Activated CD4-positive, alpha-beta T cell treated with anti-CD3 and anti-CD28 coated beads, Interleukin-10, Interleukin-2, amounts not matched to agents 100 ng/mL and 50 ng/mL, durations not matched to agents 16 hours and 8 hours (primary cell): ENCODE measurements at regions not wholly inside any gene's neighbourhood (a gene's known extent, or its start where the extent isn't known, plus 50 kb on each side); places are given as distances from the start of the nearest gene placed in this dataset.
"Not testable (repeated sequence)": the region's sequence is repeated elsewhere in the genome, so short reads cannot be mapped to it uniquely, and the experiment has no call there.

Experiments used
- DNase-seq: peaks from one replicate; pipeline ENCODE4 v3.0.0-alpha.2; 2020

GRCh38 chr10:8283986-8284385 is 229.5 kb downstream of the GATA3 start:
- DNase-seq = no peak

DNA sequence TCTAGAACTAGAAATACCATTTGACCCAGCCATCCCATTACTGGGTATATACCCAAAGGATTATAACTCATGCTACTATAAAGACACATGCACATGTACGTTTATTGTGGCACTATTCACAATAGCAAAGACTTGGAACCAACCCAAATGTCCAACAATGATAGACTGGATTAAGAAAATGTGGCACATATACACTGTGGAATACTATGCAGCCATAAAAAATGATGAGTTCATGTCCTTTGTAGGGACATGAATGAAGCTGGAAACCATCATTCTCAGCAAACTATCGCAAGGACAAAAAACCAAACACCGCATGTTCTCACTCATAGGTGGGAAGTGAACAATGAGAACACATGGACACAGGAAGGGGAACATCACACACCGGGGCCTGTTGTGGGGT is 231.5 kb downstream of the GATA3 start:
- not testable (repeated sequence) for DNase-seq

- DNase-seq = no peak
Observed at GRCh38 chr10:8288600-8288999, 234.1 kb downstream of the GATA3 start.

DNA sequence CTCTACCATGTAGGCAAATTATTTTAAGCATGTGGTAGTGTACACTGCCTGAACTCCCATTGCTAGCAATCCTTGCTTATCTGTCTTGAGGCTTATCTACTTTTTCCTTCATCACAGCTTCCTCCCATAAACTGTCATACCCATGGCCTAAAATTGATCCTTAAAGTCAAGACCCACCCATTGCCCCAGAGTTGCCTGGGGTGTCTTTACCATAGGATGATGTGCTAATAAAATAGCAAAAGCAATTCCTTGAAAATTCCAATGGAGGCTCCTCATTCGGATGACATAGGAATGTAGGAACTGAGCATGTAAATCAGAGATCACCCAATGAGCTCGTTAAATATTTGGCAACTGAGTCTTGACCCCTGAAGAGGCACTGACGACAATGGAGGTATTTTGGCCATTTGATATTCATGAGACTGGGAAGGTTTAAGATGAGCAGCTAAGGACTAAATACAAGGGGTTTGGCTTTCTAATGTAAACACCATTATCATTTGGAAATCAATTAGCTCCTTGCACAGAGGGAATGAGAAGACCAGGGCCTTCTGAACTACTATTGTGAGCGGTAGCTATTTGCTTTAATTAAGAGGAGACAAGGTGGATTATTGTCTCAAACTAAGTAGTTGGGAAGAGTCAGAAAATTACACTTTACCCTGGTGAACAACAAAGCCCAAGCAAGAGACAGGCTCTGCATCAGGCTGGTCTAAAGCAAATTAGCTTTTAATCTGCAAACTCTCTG is 234.9 kb downstream of the GATA3 start:
- no peak for DNase-seq

DNA sequence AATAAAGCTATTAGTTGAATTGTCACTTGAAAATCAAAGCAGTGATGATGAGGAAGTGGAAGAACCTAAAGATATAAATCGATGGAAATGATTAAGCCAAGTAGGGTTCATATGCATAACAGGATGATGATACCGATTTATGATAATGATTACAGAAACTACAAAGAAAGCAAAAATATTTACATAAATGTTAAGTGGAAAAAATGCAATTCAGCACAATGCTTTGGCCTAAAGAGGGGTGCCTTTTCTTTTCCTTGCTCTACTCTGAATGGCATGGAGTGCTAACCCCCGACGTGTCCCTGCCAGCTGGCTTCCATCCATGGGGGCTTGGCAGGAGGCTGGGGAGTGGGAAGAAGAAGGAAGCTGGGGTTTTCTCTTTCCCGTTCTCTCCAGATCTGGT is 240.3 kb downstream of the GATA3 start:
- no peak for DNase-seq

- no peak for DNase-seq
Observed at GRCh38 chr10:8295311-8295710, 240.8 kb downstream of the GATA3 start.

- DNase-seq = no peak
Observed at GRCh38 chr10:8296090-8296733, 241.7 kb downstream of the GATA3 start.

DNA sequence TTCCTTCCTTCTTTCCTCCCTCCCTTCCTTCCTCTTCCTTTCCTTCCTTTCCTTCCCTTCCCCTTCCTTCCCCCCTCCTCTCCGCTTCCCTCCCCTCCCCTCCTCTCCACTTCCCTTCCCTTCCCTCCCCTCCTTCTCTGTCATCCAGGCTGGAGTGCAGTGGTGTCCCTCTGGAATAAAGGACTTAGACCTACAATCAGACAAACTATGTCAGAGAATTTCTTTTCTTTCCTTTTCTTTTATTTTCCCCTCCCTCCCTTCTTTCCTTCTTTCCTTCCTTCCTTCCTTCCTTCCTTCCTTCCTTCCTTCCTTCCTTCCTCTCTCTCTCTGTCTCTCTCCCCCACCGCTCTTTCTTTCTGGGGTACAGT is 242.2 kb downstream of the GATA3 start:
- DNase-seq = no peak

DNA sequence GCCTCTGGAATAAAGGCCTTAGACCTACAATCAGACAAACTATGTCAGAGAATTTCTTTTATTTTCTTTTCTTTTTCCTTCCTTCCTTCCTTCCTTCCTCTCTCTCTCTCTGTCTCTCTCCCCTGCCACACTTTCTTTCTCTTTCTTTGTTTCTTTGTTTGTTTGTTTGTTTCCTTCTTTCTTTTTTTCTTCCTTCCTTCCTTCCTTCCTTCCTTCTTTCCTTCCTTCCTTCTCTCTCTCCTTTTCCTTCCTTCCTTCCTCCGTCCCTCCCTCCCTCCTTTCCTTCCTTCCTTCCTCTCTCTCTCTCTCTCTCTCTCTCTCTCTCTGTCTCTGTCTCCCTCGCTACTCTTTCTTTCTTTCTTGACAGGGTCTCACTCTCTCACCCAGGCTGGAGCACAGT is 242.6 kb downstream of the GATA3 start:
- DNase-seq = no peak

DNA sequence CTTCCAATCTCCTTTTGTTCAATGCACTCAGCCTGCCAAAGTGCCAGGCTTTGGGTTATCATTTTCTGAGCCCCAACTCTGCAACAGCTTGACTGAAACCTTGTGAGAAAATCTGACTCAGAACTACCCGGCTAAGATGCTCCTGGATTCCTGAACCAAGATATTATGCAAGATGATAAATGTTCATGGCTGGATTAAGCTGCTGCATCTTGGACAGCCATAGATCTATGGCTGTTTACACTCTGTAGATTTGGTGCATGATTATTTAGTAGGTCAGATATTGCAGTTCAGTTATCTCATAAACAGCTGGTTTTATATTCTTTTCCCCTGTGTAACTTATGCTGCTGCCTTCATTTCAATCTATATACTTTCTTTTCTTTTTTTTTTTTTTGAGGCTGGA is 243.5 kb downstream of the GATA3 start:
- DNase-seq = no peak

DNA sequence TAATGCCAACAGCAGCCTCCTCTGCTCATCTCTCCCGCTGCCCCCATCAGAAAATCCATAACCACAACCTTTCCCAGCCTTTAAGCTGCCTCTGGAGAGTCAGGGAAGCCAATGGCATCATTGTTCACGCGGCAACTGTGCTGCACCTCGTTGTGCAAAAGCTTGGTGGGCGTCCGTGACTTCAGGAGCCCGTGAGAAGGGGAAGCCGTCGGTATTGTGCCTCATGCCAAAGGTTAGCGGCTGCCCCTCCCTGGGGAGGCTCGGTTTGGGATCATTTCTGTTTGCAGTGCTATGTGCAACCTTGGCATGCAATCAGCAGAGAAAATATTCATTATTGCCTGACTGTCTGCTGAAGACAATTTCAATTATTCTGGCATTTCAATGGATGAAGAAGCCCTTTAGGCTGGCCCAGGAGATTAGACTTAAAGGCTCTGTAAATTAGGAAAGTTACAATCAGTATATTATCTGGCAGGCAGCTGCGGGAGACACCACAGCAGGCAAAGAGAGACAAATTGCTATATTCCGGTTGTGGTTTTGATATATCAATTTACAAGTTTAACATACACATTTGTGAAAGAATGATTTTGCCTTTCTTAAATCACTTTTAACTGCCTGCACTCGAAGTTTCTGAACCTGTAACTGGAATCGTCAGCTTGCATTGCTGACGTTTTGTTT is 244.5 kb downstream of the GATA3 start:
- DNase-seq = no peak

GRCh38 chr10:8300925-8301324 is 246.4 kb downstream of the GATA3 start:
- DNase-seq = no peak

DNA sequence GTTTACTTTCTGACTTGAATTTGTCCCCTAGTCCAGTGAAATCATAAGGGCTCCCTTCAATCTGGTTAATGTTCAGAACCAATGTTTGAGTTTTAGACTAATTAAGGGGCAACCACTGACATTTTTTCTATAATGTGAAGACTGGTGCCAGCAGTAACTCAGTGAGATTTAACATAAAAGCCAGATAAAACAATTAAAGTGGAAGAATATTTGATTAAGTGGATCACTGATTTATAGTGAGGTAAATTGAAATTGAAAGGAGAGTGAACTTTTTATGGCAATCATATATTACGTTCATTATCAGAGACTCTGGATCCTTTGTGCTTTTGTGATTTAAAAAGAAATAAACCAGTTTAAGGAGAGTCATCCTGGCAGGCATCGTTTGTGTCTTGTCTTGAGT is 246.8 kb downstream of the GATA3 start:
- no peak for DNase-seq

GRCh38 chr10:8301831-8302230 is 247.3 kb downstream of the GATA3 start:
- no peak for DNase-seq

DNA sequence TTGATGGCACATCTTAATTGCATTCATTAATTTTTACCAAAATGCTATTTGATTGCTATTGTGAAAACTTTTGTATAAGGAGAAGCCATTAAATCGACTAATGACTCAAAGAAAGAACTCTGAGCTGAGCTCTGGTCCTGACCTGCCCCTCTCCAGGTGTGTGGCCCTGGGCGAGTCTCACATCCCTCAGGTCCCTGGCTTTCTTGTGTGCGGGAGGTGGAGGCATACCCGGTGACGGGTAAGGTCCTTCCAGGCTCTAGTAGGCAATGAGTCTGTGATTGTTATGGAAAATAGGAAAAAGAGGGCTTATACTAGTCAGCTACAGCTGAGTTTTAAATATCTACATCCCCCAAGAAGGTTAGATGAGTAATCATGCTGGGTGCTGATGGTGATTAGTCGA is 248.1 kb downstream of the GATA3 start:
- DNase-seq = no peak

GRCh38 chr10:8304861-8305260 is 250.4 kb downstream of the GATA3 start:
- no peak for DNase-seq

GRCh38 chr10:8305876-8306652 is 251.6 kb downstream of the GATA3 start:
- no peak for DNase-seq

GRCh38 chr10:8306685-8307364 is 252.3 kb downstream of the GATA3 start:
- DNase-seq = peak; percentile 46

DNA sequence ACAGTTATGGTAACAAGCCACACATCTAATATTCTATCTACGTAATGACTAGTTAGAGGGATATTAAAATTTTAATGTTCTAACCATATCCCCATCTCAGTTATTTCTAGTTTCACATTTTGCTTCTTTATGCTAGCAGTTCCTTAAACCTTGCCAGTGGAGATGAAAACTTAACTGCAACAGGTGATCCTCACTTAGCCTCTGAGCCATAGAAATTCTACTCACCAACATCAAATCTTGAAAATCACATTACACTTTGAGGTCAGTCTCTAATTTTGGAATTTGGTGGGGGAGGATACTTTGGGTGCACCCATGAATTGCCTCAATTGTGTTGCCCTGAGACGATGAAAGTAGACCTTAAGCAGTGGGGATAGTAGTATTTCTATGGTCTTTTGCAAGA is 256.4 kb downstream of the GATA3 start:
- DNase-seq = no peak

DNA sequence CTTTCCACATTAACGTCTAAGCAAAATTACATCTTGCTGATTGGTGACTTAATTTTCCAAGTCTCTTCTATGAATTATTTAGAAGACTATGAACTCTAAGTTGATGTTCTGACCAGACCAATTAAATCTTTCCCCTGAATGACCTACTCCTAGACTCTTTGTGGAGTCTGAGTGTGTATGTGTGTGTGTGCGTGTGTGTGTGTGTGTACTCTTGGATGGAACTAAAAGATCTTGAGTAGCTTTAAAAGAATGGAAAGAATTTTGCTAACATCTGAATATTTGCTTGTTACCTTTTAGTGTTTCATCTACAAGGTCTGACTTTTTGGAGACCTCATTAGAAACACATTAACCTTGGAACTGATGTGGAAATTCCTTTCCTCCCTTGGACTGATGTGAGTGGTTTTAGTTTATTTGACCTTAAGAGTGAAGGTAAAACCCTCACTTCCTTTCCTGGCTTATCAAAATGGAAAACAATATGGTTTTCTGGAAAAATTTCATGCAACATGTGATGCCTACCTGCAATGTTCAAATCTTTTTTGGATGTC is 257.1 kb downstream of the GATA3 start:
- no peak for DNase-seq

GRCh38 chr10:8312079-8312478 is 257.6 kb downstream of the GATA3 start:
- DNase-seq = no peak

DNA sequence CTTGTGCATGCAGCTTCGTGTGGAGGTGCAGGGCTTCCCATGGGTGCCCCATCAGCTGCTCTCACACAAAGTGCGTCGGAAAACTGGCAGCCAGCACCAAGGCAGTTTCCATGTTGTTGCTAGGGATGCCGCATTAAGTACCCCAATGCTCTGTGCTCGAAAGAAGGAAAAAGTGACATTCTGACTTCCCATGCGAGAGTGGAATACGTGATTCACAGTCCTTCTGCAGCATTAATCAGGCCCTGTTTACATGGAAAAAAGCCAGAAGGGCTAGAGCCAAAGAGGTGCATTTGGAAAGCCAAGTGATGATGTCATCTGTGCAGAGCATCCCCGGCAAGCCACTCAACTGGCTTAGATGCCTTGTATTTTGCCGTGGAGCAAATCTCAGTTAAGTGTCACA is 258.3 kb downstream of the GATA3 start:
- no peak for DNase-seq

GRCh38 chr10:8314486-8314885 is 260.0 kb downstream of the GATA3 start:
- DNase-seq = no peak
